Gastrocnemius medialis (tissue), 4 donors: ENCODE measurements at regions not wholly inside any gene's neighbourhood (a gene's known extent, or its start where the extent isn't known, plus 50 kb on each side); places are given as distances from the start of the nearest gene placed in this dataset.
"Not testable (repeated sequence)": the region's sequence is repeated elsewhere in the genome, so short reads cannot be mapped to it uniquely, and the experiment has no call there.

ENCODE experiments used
- ATAC-seq, 2 donors: fragments of 150-250 bp; one replicate each; pipeline ENCODE4 v1.9.1; 2016
- DNase-seq, 2 donors: peaks; one replicate each; pipeline ENCODE4 v3.0.0-alpha.2; 2019
- H3K27ac ChIP-seq, 4 donors: fragments of 200-600 bp; sonication (generic); 1 replicate in 1 of 4; 2 replicates in 3 of 4; pipeline ENCODE4 v1.5.1; 2016 to 2018; ENCODE audit warnings: mild to moderate bottlenecking in 2 of 4, moderate library complexity in 1 of 4
- H3K27me3 ChIP-seq, 3 donors: fragments of 200-600 bp; sonication (generic) in 2 of 3; 1 replicate in 1 of 3; 2 replicates in 2 of 3; pipeline versions ENCODE4 v1.5.1 to v1.6.0; 2016 to 2019; ENCODE audit warnings: mild to moderate bottlenecking in 1 of 3, moderate library complexity in 1 of 3
- H3K36me3 ChIP-seq, 2 donors: fragments of 200-600 bp; sonication (generic) in 1 of 2; one replicate each; pipeline ENCODE4 v1.5.1; 2017 to 2018
- H3K4me1 ChIP-seq, 2 donors: fragments of 200-600 bp; sonication (generic) in 1 of 2; one replicate each; pipeline ENCODE4 v1.5.1; 2016 to 2017; ENCODE audit warnings: mild to moderate bottlenecking in 2 of 2
- H3K4me3 ChIP-seq, 4 donors: fragments of 200-600 bp; sonication (generic) in 3 of 4; 1 replicate in 1 of 4; 2 replicates in 3 of 4; pipeline ENCODE4 v1.5.1; 2016 to 2019; ENCODE audit warnings: mild to moderate bottlenecking in 2 of 4
- H3K9me3 ChIP-seq, 3 donors: fragments of 200-600 bp; sonication (generic) in 2 of 3; 1 replicate in 1 of 3; 2 replicates in 2 of 3; pipeline ENCODE4 v1.5.1; 2016 to 2019
- POLR2A ChIP-seq, 2 donors: fragments of 450-650 bp; IDR thresholded peaks; one replicate each; pipeline ENCODE4 v1.6.1; 2017; ENCODE audit warnings: antibody characterized with exemption in 2 of 2, mild to moderate bottlenecking in 2 of 2, moderate library complexity in 2 of 2
- in situ Hi-C, 4 donors: fragments of 200-750 bp; cut with MboI; loops; one replicate each; pipeline versions ENCODE4 v1.15.0 to v1.8.0; 2017; ENCODE audit warnings: low sequenced_read_pairs in 4 of 4
- intact Hi-C: fragments of 100-400 bp; cut with DNase I; formaldehyde crosslinking; loops from one replicate; pipeline ENCODE4 v1.15.1; 2023; ENCODE audit warnings: low total_unique reads
- TF ChIP-seq, protein P1 (sequence below), 5 experiments: fragments of 450-650 bp in 3 of 5; fragments of 200-600 bp in 2 of 5; sonication (generic) in 2 of 5; IDR thresholded peaks in 4 of 5; conservative IDR thresholded peaks in 1 of 5; 1 replicate in 4 of 5; 2 replicates in 1 of 5; pipeline ENCODE4 v1.5.1; 2016 to 2019; ENCODE audit warnings: antibody characterized with exemption in 5 of 5, mild to moderate bottlenecking in 3 of 5, moderate library complexity in 3 of 5

- ATAC-seq (peak in 1 of 2 donors; percentile 12), DNase-seq (no peak)
- Histone ChIP-seq H3K36me3 (no peaks in the 10 kb centered on the region), H3K4me1 (no peaks in the 10 kb centered on the region), H3K27ac (no peak overlapping the region), H3K27me3 (no peaks in the 10 kb centered on the region), H3K4me3 (no peak overlapping the region), H3K9me3 (no peaks in the 10 kb centered on the region)
- TF ChIP-seq, protein P1, sequence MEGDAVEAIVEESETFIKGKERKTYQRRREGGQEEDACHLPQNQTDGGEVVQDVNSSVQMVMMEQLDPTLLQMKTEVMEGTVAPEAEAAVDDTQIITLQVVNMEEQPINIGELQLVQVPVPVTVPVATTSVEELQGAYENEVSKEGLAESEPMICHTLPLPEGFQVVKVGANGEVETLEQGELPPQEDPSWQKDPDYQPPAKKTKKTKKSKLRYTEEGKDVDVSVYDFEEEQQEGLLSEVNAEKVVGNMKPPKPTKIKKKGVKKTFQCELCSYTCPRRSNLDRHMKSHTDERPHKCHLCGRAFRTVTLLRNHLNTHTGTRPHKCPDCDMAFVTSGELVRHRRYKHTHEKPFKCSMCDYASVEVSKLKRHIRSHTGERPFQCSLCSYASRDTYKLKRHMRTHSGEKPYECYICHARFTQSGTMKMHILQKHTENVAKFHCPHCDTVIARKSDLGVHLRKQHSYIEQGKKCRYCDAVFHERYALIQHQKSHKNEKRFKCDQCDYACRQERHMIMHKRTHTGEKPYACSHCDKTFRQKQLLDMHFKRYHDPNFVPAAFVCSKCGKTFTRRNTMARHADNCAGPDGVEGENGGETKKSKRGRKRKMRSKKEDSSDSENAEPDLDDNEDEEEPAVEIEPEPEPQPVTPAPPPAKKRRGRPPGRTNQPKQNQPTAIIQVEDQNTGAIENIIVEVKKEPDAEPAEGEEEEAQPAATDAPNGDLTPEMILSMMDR (IDR thresholded peaks at IDR 0.05 in 4 of 5, conservative IDR thresholded peaks at IDR 0.05 in 1 of 5), result no peak
- TF ChIP-seq POLR2A (IDR thresholded peaks at IDR 0.05), result no peak
- intact Hi-C loops (no loop called here), in situ Hi-C loops (no loop called here)
Observed at GRCh38 chr6:99145738-99146137, 198.0 kb upstream of the FBXL4 start.

DNA sequence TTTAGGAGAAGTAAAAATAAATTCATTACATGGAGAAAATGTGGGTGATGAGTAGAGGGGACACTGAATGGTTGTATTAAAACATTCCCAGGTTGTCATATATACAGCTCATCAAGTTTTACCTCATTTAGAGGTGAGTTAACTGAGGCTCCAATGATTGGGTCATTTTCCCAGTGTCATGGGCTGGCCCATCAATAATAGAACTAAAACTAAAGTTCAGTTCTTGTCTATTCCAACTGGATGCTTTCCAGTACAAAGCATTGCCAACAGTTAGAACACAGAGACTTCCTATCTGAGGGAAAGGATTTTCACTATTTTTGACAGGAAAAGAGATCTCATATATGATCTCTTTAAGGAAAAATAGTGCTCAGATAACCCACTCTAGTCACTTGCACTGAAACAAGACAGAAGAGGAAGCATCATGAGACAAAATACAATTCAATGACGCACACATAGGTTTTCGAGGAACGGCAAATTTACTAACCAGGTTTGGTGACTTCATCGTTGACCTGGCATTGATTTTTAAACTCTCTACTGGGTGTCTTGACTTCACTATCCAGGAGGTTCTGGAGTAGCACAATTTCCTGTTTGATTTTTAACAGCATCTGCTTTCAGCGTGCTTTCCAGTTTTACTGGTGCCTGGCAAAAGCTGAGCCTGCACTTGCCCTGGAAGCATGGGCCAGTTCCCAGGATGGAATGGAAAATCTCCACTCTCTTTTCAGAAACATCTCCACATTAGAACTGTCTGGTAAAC is 195.5 kb upstream of the FBXL4 start:
- Histone ChIP-seq H3K4me1 (no peaks in the 10 kb centered on the region), H3K4me3 (no peak overlapping the region), H3K9me3 (no peaks in the 10 kb centered on the region), H3K27ac (no peak overlapping the region), H3K36me3 (no peaks in the 10 kb centered on the region), H3K27me3 (no peaks in the 10 kb centered on the region)
- no peak for ATAC-seq
- in situ Hi-C loops (no loop called here), intact Hi-C loops (no loop called here)
- DNase-seq, result no peak
- TF ChIP-seq, protein P1 (IDR thresholded peaks at IDR 0.05 in 4 of 5, conservative IDR thresholded peaks at IDR 0.05 in 1 of 5), result no peak
- no peak for TF ChIP-seq POLR2A (IDR thresholded peaks at IDR 0.05)

GRCh38 chr6:99141906-99142305 is 194.2 kb upstream of the FBXL4 start:
- ATAC-seq, H3K4me3 ChIP-seq, intact Hi-C loops, H3K4me1 ChIP-seq, H3K27ac ChIP-seq, in situ Hi-C loops, H3K27me3 ChIP-seq, DNase-seq, H3K36me3 ChIP-seq, H3K9me3 ChIP-seq: not testable (repeated sequence)

- no peak for TF ChIP-seq POLR2A (IDR thresholded peaks at IDR 0.05)
- TF ChIP-seq, protein P1 (IDR thresholded peaks at IDR 0.05 in 4 of 5, conservative IDR thresholded peaks at IDR 0.05 in 1 of 5), result no peak
- intact Hi-C loops (no loop called here), in situ Hi-C loops (no loop called here)
- Histone ChIP-seq H3K36me3 (no peaks in the 10 kb centered on the region), H3K27ac (no peak overlapping the region), H3K9me3 (no peaks in the 10 kb centered on the region), H3K4me1 (no peaks in the 10 kb centered on the region), H3K4me3 (no peak overlapping the region), H3K27me3 (no peaks in the 10 kb centered on the region)
- DNase-seq, result no peak
- ATAC-seq, result no peak
Observed at GRCh38 chr6:99138445-99138844, 190.7 kb upstream of the FBXL4 start.

- Histone ChIP-seq H3K27me3 (no peaks in the 10 kb centered on the region), H3K4me3 (no peak overlapping the region), H3K4me1 (no peaks in the 10 kb centered on the region), H3K9me3 (no peaks in the 10 kb centered on the region), H3K27ac (no peak overlapping the region), H3K36me3 (no peaks in the 10 kb centered on the region)
- ATAC-seq (no peak), DNase-seq (no peak)
- intact Hi-C loops, result no loop called here
- TF ChIP-seq POLR2A (IDR thresholded peaks at IDR 0.05), result no peak
- TF ChIP-seq, protein P1 (IDR thresholded peaks at IDR 0.05 in 4 of 5, conservative IDR thresholded peaks at IDR 0.05 in 1 of 5), result no peak
- in situ Hi-C loops, result no loop called here
Observed at GRCh38 chr6:99137314-99137713, 189.6 kb upstream of the FBXL4 start.
